ENCODE measurements at regions not wholly inside any gene's neighbourhood (a gene's known extent, or its start where the extent isn't known, plus 50 kb on each side); places are given as distances from the start of the nearest gene placed in this dataset.

- no peaks in the 10 kb centered on the region for H3K4me1 Mint-ChIP-seq (ENCODE audit: low read depth)
- H3K9me3 Mint-ChIP-seq, result peaks cover 39% of the 10 kb centered on the region
- H3K27me3 Mint-ChIP-seq (ENCODE audit: insufficient read depth), result peaks cover 2% of the 10 kb centered on the region; the same call in 1 of the 2 replicates
- H3K27ac Mint-ChIP-seq, result no peak overlapping the region
- DNase-seq, result no peak
- H3K36me3 Mint-ChIP-seq (ENCODE audit: low read depth), result no peaks in the 10 kb centered on the region
- no peak for TF ChIP-seq CTCF (IDR thresholded peaks at IDR 0.05)
- H3K4me3 Mint-ChIP-seq, result no peak overlapping the region
Observed at GRCh38 chr10:37671802-37672201, 185.6 kb downstream of the ZNF248 start.

- no peak for TF ChIP-seq CTCF (IDR thresholded peaks at IDR 0.05)
- Mint-ChIP-seq H3K27me3 (ENCODE audit: insufficient read depth) (peaks cover 2% of the 10 kb centered on the region; the same call in 1 of the 2 replicates), H3K27ac (no peak overlapping the region), H3K36me3 (ENCODE audit: low read depth) (no peaks in the 10 kb centered on the region), H3K4me3 (no peak overlapping the region), H3K9me3 (peaks cover 45% of the 10 kb centered on the region), H3K4me1 (ENCODE audit: low read depth) (no peaks in the 10 kb centered on the region)
- DNase-seq, result no peak
Observed at GRCh38 chr10:37667736-37668135, 189.7 kb downstream of the ZNF248 start.

GRCh38 chr10:37654466-37654865 lies 202.9 kb downstream of the ZNF248 start:
- Mint-ChIP-seq H3K36me3 (ENCODE audit: low read depth) (no peaks in the 10 kb centered on the region), H3K4me1 (ENCODE audit: low read depth) (no peaks in the 10 kb centered on the region), H3K27me3 (ENCODE audit: insufficient read depth) (peaks cover 3% of the 10 kb centered on the region), H3K9me3 (peaks cover 68% of the 10 kb centered on the region), H3K4me3 (no peak overlapping the region), H3K27ac (no peak overlapping the region)
- no peak for TF ChIP-seq CTCF (IDR thresholded peaks at IDR 0.05)
- DNase-seq, result no peak

- no peak overlapping the region for H3K4me3 Mint-ChIP-seq
- H3K27ac Mint-ChIP-seq, result no peak overlapping the region
- H3K27me3 Mint-ChIP-seq (ENCODE audit: insufficient read depth), result no peaks in the 10 kb centered on the region
- TF ChIP-seq CTCF (IDR thresholded peaks at IDR 0.05), result no peak
- H3K9me3 Mint-ChIP-seq, result peaks cover 45% of the 10 kb centered on the region
- no peak for DNase-seq
- no peaks in the 10 kb centered on the region for H3K36me3 Mint-ChIP-seq (ENCODE audit: low read depth)
- no peaks in the 10 kb centered on the region for H3K4me1 Mint-ChIP-seq (ENCODE audit: low read depth)
Observed at GRCh38 chr10:37643187-37643586, 214.2 kb downstream of the ZNF248 start.

GRCh38 chr10:37640301-37640700 lies 217.1 kb downstream of the ZNF248 start:
- Mint-ChIP-seq H3K36me3 (ENCODE audit: low read depth) (no peaks in the 10 kb centered on the region), H3K27ac (no peak overlapping the region), H3K27me3 (ENCODE audit: insufficient read depth) (no peaks in the 10 kb centered on the region), H3K4me1 (ENCODE audit: low read depth) (no peaks in the 10 kb centered on the region), H3K9me3 (peaks cover 57% of the 10 kb centered on the region), H3K4me3 (no peak overlapping the region)
- TF ChIP-seq CTCF (IDR thresholded peaks at IDR 0.05), result no peak
- no peak for DNase-seq

- TF ChIP-seq CTCF (IDR thresholded peaks at IDR 0.05), result no peak
- no peak overlapping the region for H3K4me3 Mint-ChIP-seq
- no peaks in the 10 kb centered on the region for H3K36me3 Mint-ChIP-seq (ENCODE audit: low read depth)
- DNase-seq, result no peak
- no peaks in the 10 kb centered on the region for H3K27me3 Mint-ChIP-seq (ENCODE audit: insufficient read depth)
- H3K27ac Mint-ChIP-seq, result no peak overlapping the region
- H3K9me3 Mint-ChIP-seq, result peaks cover 54% of the 10 kb centered on the region
- no peaks in the 10 kb centered on the region for H3K4me1 Mint-ChIP-seq (ENCODE audit: low read depth)
Observed at GRCh38 chr10:37639200-37639599, 218.2 kb downstream of the ZNF248 start.
